Activated CD8-positive, alpha-beta T cell treated with anti-CD3 and anti-CD28 coated beads for 36 hours (primary cell): ENCODE measurements at regions not wholly inside any gene's neighbourhood (a gene's known extent, or its start where the extent isn't known, plus 50 kb on each side); places are given as distances from the start of the nearest gene placed in this dataset.

Experiments
- ATAC-seq: fragments of 200-7000 bp; cut with Tn5 transposase; one replicate; pipeline ENCODE4 v1.10.0; 2021; ENCODE audit warnings: mild to moderate bottlenecking, moderate library complexity
- CTCF ChIA-PET: fragments of 350-600 bp; sonication (Branson Sonifier 250); formaldehyde crosslinking; loops from one replicate; lab custom pipeline; 2021; ENCODE audit warnings: antibody characterized with exemption; lab: Charles Lee
- POLR2A ChIA-PET: fragments of 350-600 bp; sonication (Branson Sonifier 250); formaldehyde crosslinking; loops from one replicate; lab custom pipeline; 2021; ENCODE audit warnings: antibody characterized with exemption; lab: Charles Lee
- DNase-seq: peaks from one replicate; pipeline ENCODE4 v3.0.0-alpha.2; 2020
- H3K27ac Mint-ChIP-seq: one replicate; pipeline ENCODE4 v1.8.0; 2021; ENCODE audit warnings: mild to moderate bottlenecking, mixed read lengths
- H3K27me3 Mint-ChIP-seq: one replicate; pipeline ENCODE4 v1.8.0; 2021; ENCODE audit warnings: mixed read lengths
- H3K36me3 Mint-ChIP-seq: one replicate; pipeline ENCODE4 v1.8.0; 2021; ENCODE audit warnings: low read depth, mixed read lengths
- H3K4me1 Mint-ChIP-seq: one replicate; pipeline ENCODE4 v1.8.0; 2021; ENCODE audit warnings: low read depth, mixed read lengths
- H3K4me3 Mint-ChIP-seq: one replicate; pipeline ENCODE4 v1.8.0; 2021; ENCODE audit warnings: mild to moderate bottlenecking, moderate library complexity, mixed read lengths
- H3K9me3 Mint-ChIP-seq: one replicate; pipeline ENCODE4 v1.8.0; 2021; ENCODE audit warnings: mixed read lengths
- intact Hi-C: fragments of 100-400 bp; cut with micrococcal nuclease; formaldehyde crosslinking; loops from one replicate; pipeline ENCODE4 v1.10.0; 2022
- TF ChIP-seq, protein P1 (sequence below): fragments of 200-600 bp; IDR thresholded peaks from one replicate; pipeline ENCODE4 v1.8.0; 2022; ENCODE audit warnings: antibody characterized with exemption, mild to moderate bottlenecking

DNA sequence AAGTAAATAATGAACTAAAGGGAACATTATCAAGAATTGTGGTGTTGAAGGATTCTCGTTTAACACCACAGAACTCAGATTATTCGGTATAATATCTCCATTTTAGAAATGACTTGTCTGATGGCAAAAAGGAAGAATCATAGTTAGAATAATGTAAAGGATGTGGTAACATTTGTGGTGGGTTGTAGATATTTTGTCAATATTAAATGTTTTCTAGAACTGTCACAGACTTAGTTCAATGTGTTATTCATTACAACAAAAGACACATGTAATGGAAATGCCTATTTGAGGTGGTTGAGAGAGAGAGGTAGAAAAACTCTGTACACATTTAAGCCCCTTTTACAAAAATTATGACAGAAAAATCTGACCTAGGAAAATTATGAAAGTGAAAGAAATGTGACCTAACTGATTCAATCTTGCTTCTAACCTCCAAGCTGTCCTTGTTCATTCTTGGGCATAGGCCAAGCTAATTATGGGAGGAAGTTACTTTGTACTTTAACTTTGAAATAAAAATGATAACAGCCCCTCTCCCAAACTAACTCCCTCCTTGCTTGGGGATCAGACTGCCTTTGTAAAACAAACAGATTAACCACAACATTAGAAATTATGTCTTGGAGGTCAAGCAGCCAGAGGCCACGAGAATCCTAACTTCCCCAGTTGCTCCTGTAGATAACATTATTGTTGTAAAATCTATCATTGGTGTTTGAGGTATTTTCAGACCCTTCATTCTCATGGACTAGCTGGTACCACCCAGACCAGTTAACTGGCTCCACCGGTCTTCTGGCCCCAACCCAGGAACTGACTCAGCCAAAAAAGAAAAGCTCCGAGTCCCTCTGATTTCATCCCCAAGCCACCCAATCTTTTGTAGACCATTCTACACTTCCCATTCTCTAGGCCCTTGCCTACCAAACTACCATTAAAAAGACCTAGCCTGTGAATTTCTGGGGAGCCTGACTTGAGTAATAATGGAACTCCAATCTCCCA is 1287.8 kb upstream of the CDH8 start:
- ATAC-seq = no peak

DNA sequence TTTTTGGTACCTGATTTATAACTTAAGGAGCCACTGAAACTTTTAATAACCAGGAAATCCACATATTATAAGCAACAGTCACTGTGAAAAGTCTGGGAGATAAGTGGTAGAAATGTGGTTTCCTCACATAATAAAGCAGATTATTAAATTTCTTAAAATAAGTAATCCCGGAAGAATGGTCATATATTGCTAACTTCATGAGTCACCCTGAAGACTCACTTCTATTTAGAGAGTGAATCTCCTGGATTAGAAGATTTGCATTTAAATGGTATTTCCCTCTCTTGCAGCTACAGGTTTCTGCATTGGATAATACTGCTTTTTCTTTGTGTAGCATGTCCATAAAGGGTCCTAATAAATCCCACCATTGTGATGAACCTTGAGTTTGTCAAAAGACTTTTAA is 1286.8 kb upstream of the CDH8 start:
- no peak for ATAC-seq
- intact Hi-C loops = no loop called here
- Mint-ChIP-seq H3K9me3 (peaks cover 12% of the 10 kb centered on the region), H3K27me3 (no peaks in the 10 kb centered on the region), H3K4me3 (no peak overlapping the region), H3K4me1 (no peaks in the 10 kb centered on the region), H3K27ac (no peak overlapping the region), H3K36me3 (no peaks in the 10 kb centered on the region)
- ChIA-PET POLR2A (no interaction called here), CTCF (no interaction called here)
- no peak for DNase-seq
- TF ChIP-seq, protein P1, sequence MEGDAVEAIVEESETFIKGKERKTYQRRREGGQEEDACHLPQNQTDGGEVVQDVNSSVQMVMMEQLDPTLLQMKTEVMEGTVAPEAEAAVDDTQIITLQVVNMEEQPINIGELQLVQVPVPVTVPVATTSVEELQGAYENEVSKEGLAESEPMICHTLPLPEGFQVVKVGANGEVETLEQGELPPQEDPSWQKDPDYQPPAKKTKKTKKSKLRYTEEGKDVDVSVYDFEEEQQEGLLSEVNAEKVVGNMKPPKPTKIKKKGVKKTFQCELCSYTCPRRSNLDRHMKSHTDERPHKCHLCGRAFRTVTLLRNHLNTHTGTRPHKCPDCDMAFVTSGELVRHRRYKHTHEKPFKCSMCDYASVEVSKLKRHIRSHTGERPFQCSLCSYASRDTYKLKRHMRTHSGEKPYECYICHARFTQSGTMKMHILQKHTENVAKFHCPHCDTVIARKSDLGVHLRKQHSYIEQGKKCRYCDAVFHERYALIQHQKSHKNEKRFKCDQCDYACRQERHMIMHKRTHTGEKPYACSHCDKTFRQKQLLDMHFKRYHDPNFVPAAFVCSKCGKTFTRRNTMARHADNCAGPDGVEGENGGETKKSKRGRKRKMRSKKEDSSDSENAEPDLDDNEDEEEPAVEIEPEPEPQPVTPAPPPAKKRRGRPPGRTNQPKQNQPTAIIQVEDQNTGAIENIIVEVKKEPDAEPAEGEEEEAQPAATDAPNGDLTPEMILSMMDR = no peak

More for the DNA sequence above, 1287.8 kb upstream of the CDH8 start:
- H3K9me3 Mint-ChIP-seq = peaks cover 12% of the 10 kb centered on the region
- H3K36me3 Mint-ChIP-seq = no peaks in the 10 kb centered on the region
- TF ChIP-seq, protein P1 = no peak
- intact Hi-C loops = no loop called here
- DNase-seq = no peak
- CTCF ChIA-PET = no interaction called here
- no peak overlapping the region for H3K27ac Mint-ChIP-seq
- H3K27me3 Mint-ChIP-seq = no peaks in the 10 kb centered on the region
- no peaks in the 10 kb centered on the region for H3K4me1 Mint-ChIP-seq
- POLR2A ChIA-PET = no interaction called here
- no peak overlapping the region for H3K4me3 Mint-ChIP-seq

DNA sequence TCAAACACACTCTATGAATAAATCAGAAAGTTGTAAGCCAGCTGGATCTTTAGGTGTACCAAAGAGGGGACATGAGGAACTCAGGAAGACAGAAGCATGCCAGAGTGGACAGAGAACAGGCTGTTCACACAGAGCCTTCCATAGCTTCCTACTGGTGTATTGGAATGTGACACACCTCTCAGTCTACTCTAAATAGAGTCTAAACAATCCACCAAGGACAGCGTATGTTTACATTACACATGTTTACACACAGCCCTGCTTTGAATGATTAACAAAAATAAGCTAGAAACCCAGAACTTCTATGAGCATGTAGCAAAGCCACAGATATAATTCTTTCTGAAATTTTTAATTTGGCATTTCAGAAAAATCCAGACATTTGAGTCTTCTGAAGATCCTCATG is 1279.0 kb upstream of the CDH8 start:
- Mint-ChIP-seq H3K4me3 (no peak overlapping the region), H3K27ac (no peak overlapping the region), H3K27me3 (no peaks in the 10 kb centered on the region), H3K9me3 (peaks cover 12% of the 10 kb centered on the region), H3K4me1 (no peaks in the 10 kb centered on the region), H3K36me3 (no peaks in the 10 kb centered on the region)
- POLR2A ChIA-PET = no interaction called here
- intact Hi-C loops = no loop called here
- no peak for ATAC-seq
- CTCF ChIA-PET = no interaction called here
- no peak for DNase-seq
- TF ChIP-seq, protein P1 = no peak

DNA sequence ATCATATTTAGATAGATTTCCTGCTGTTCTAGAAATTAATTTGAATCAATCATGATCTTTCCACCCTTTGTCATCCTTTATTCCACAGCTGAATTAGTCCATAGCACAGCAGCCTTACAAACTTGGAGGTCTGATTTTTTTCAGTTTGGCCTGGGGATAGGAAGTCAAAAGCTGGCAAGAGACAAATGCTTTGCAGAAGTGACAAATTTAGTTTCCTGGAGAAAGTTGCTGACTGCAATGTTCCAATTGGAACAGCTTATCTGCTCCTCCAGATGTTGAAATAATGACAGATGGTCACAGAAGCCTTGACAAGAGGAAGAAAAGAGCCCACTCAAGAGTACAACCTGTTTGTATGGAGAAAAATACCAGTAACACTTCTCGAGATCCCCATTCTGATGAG is 1276.1 kb upstream of the CDH8 start:
- Mint-ChIP-seq H3K27ac (no peak overlapping the region), H3K9me3 (peaks cover 15% of the 10 kb centered on the region), H3K4me1 (no peaks in the 10 kb centered on the region), H3K36me3 (no peaks in the 10 kb centered on the region), H3K4me3 (no peak overlapping the region), H3K27me3 (no peaks in the 10 kb centered on the region)
- TF ChIP-seq, protein P1 = no peak
- no peak for ATAC-seq
- ChIA-PET CTCF (no interaction called here), POLR2A (no interaction called here)
- intact Hi-C loops = no loop called here
- no peak for DNase-seq

DNA sequence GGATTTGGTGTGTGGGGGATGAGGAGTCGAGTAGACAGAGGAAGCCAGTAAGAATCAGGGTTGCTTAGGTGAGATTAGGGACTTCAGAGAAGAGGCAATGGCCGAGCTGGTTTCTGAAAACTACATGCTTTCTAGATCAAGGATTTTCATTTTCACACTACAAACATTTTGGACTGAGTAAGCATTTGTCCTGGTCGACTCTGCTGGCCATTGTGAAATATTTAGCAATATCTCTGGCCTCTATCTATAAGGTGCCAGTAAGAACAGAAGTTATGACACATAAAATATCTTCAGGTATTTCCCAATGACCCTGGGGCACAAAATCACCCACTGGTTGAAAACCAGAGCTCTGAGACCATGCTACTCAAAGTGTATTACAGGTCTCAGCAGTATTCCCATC is 1275.1 kb upstream of the CDH8 start:
- Mint-ChIP-seq H3K27ac (no peak overlapping the region), H3K9me3 (peaks cover 15% of the 10 kb centered on the region), H3K4me1 (no peaks in the 10 kb centered on the region), H3K36me3 (no peaks in the 10 kb centered on the region), H3K27me3 (no peaks in the 10 kb centered on the region), H3K4me3 (no peak overlapping the region)
- DNase-seq (no peak), ATAC-seq (no peak)
- intact Hi-C loops = no loop called here
- TF ChIP-seq, protein P1 = no peak
- CTCF ChIA-PET = no interaction called here
- POLR2A ChIA-PET = no interaction called here
